ENCODE measurements at regions not wholly inside any gene's neighbourhood (a gene's known extent, or its start where the extent isn't known, plus 50 kb on each side); places are given as distances from the start of the nearest gene placed in this dataset.
"Not testable (repeated sequence)": the region's sequence is repeated elsewhere in the genome, so short reads cannot be mapped to it uniquely, and the experiment has no call there.

DNA sequence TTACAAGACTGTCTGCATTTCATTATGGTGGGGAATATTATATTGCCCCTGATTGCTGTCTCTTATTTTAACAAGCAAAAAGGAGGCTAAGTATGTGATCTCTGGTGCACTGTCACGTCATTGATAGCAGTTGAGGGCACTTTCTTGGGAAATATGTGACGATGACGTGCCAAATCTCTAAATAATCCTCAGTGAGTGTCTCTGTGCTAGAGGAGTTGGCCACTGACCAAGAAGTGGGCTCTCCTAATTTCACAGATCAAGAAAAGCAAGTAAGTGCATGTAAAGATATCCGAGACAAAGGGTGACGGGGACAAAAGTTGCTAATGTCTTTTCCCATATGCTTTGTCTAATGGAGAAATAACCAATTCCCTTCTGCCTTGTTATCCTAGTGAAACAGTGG, 487.4 kb upstream of the TENM3 start:
- no peak for DNase-seq

GRCh38 chr4:181756451-181757095, 486.6 kb upstream of the TENM3 start:
- peak in 1 of 3 experiments; percentile 5 for DNase-seq

- no peak for DNase-seq
Observed at GRCh38 chr4:181757098-181757497, 486.1 kb upstream of the TENM3 start.

- DNase-seq = peak; percentile 13 to 63 (median 17)
Observed at GRCh38 chr4:181757910-181758660, 485.1 kb upstream of the TENM3 start.

- no peak for DNase-seq
Observed at GRCh38 chr4:181760560-181760959, 482.6 kb upstream of the TENM3 start.

DNA sequence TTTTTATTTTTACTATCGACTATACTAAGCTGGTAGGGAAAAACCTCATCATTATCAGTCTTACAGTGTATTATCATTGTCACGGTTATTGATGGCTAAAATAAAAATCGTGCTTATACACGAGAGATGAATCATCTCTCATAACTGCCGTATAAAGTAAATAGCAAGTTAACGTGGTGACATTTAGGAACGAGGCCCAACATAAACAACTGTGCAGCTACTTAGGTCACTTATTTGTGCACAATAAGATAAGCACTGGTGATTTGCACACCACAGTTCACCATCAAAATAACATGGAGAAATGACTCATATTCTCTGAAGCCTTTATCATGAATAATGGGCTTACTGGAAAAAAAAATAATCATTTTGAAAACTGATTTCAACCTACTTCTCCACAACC, 482.0 kb upstream of the TENM3 start:
- no peak for DNase-seq

- no peak for DNase-seq
Observed at GRCh38 chr4:181766061-181766548, 477.1 kb upstream of the TENM3 start.

GRCh38 chr4:181770971-181771370, 472.2 kb upstream of the TENM3 start:
- DNase-seq = no peak

- DNase-seq = no peak
Observed at GRCh38 chr4:181775298-181775697, 467.9 kb upstream of the TENM3 start.

- no peak for DNase-seq
Observed at GRCh38 chr4:181776264-181777054, 466.7 kb upstream of the TENM3 start.

- DNase-seq = no peak
Observed at GRCh38 chr4:181777518-181777917, 465.7 kb upstream of the TENM3 start.

DNA sequence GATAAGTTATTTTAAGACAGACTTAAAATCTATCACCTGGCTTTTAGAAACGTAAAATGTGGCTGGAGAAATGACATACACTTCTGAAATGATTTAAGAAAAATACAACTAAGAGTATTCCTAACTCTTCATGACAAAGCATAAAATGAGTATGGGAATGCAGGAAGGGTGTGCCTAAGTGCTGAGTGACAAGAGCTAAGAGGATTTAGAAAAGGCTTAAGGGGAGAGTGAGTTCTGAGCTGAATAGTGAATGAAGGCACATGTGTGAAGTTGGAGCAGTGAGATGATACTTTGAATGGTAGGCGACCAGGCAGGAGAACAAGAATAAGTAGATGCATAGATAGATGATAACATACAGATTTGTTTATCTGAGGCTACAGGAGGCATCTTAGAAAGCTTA, 458.3 kb upstream of the TENM3 start:
- DNase-seq = no peak

DNA sequence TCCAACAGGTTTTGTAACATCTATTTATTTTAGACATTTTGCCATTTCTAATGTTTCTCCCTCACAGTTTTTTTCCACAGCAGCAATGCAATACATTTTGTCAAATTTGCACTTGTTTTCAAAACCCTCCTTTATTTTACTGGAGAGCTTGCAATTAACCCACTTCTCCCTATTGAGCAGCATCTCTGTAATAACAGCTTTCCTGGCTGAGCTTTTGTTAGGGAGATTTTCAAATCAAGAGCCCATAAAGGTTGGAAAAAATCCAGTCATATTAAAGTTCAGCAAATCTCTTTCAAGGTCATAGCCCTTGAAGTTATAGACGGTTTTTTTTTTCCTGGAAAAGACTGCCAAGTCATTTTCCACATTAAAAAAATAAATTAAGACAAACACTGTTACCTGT, 450.6 kb upstream of the TENM3 start:
- DNase-seq = peak in 2 of 3 experiments; percentile 61 to 97

DNA sequence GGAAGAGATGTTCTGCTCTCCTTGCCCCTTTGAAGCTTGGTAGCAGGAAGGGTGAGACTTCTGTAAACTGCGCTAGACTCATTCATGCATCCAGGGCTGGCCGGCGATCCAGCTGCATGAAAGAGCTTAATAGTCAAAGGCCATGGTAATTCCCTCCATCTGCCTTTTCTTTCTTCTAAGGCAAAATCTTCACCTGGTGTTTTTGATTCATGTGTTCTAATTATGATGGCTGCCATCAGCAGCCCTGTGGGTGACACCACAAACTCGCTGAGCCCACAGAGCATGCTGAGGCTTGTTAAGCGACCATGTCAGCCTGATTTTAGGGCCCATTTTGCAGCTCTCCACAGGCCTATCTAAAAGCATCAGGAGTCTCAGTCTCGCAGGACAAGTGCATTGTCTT, 450.1 kb upstream of the TENM3 start:
- DNase-seq = peak; percentile 81 to 97 (median 82)

- no peak for DNase-seq
Observed at GRCh38 chr4:181796502-181796901, 446.7 kb upstream of the TENM3 start.

DNA sequence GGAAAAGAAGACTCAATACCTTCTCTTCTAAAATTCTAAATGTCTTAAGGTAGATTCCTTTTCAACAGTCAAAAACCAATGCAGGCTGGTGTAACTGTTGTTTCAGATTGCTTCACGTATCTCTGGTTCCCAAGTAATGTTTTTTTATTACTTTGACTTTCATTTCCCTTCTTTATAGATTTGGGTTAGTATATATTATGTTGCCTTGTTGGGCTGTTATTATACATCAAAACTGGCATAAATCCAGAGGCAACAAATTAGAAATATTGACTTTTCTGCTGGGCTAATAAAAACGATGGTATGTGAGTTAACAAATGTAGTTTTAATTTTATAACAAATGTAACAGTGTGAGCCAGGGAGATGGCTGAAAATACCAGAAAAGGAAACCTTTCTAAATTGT, 444.7 kb upstream of the TENM3 start:
- peak in 1 of 3 experiments; percentile 20 for DNase-seq

DNA sequence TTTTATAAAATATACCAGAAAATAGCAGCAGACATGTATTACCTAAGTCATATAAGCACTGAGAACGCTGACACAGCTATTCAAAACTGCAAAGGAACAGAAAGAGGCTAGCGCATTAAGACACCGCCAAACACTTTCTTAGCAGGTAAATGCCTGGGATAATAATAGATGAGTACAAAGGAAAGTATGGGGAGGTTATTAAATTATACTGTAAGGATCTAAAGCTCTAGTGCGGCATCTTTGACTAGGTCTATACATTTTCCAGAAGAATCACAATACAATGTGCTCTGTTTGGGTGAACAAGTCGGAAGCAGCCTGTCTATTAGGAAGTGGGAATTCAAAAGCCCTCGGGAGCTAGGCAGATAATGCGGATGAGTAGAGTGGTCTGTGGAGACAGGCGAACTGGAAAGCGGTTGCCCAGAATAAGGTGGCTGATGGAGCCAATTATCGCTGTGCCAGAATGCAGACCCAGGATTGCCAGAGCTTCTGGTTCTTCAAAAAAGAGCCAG, 443.6 kb upstream of the TENM3 start:
- DNase-seq = peak in 1 of 3 experiments; percentile 10

- DNase-seq = no peak
Observed at GRCh38 chr4:181802207-181802606, 441.0 kb upstream of the TENM3 start.

DNA sequence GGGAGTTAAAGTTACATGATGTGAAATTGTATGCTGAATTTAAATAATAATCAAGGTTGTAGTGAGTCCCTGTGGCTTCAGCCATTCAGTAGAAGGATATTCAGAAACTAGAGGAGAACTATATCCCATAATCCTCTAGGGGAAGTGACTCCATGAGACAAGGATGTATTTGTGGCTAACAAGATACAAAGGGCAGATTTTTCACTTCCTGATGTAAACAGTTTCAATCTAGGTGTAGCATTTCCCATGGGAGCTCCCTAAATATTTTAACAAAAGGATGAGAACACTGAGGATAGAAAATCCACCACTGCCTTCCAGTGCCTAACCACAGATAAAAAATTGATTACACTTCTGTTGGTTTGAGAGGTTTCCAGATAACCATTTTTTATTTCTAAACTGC, 435.4 kb upstream of the TENM3 start:
- peak in 1 of 3 experiments; percentile 4 for DNase-seq

- DNase-seq = no peak
Observed at GRCh38 chr4:181810711-181811110, 432.5 kb upstream of the TENM3 start.

GRCh38 chr4:181811550-181811949, 431.7 kb upstream of the TENM3 start:
- not testable (repeated sequence) for DNase-seq

DNA sequence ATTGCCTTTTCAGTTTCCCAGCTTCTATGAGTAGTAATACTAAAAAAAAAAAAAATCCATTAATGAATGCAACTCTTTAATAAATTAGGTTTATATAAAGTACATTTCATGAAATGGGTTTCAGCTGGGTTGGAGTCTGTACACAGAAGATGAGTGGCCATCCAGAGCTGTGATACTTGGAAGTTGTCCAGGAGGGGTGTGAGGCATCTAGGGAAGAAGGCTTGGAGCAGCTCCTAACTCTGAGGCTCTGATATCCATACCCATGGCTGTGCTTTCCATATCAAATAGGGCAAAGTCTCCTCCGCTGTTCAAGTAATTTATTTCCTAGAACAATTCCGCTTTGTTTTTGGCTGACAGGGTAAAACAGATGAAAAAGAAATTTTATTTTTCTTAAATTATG, 423.3 kb upstream of the TENM3 start:
- DNase-seq = peak in 2 of 3 experiments; percentile 7 to 25

- DNase-seq = peak in 1 of 3 experiments; percentile 27
Observed at GRCh38 chr4:181820553-181820952, 422.6 kb upstream of the TENM3 start.
